ENCODE measurements at regions not wholly inside any gene's neighbourhood (a gene's known extent, or its start where the extent isn't known, plus 50 kb on each side); places are given as distances from the start of the nearest gene placed in this dataset.

GRCh38 chr9:105187781-105188180, 56.7 kb upstream of the SLC44A1 start:
- Histone ChIP-seq H3K9me3 (ENCODE audit: control insufficient read depth, insufficient read depth, low read depth, low read length) (no peaks in the 10 kb centered on the region), H3K4me1 (ENCODE audit: control insufficient read depth, insufficient read depth, low read length) (no peaks in the 10 kb centered on the region), H3K4me3 (ENCODE audit: low read depth, low read length) (no peak overlapping the region), H3K36me3 (ENCODE audit: control insufficient read depth in 2 of 2, insufficient read depth in 1 of 2, low read length in 2 of 2) (no peaks in the 10 kb centered on the region), H3K27ac (ENCODE audit: extremely low read depth, low read depth, low read length) (no peak overlapping the region)
- no peak for TF ChIP-seq ZXDB (tag by site-specific recombination; IDR thresholded peaks at IDR 0.05)
- TF ChIP-seq ZNF138 (tag by site-specific recombination; IDR thresholded peaks at IDR 0.05; ENCODE audit: borderline replicate concordance): no peak
- TF ChIP-seq SP2 (tag by site-specific recombination; IDR thresholded peaks at IDR 0.05): no peak
- no peak for TF ChIP-seq GLI4 (tag by site-specific recombination; IDR thresholded peaks at IDR 0.05)
- TF ChIP-seq ZNF558 (tag by site-specific recombination; IDR thresholded peaks at IDR 0.05): no peak
- TF ChIP-seq GLIS2 (tag by site-specific recombination; IDR thresholded peaks at IDR 0.05): no peak
- no peak for TF ChIP-seq ZNF211 (tag by site-specific recombination; IDR thresholded peaks at IDR 0.05; ENCODE audit: low read depth)
- no peak for TF ChIP-seq ZNF704 (tag by site-specific recombination; IDR thresholded peaks at IDR 0.05)
- TF ChIP-seq ZBTB1 (tag by site-specific recombination; IDR thresholded peaks at IDR 0.05): no peak
- TF ChIP-seq ZNF580 (tag by site-specific recombination; IDR thresholded peaks at IDR 0.05): no peak
- no peak for TF ChIP-seq ZNF501 (tag by site-specific recombination; IDR thresholded peaks at IDR 0.05)
- TF ChIP-seq ZNF37A (tag by site-specific recombination; IDR thresholded peaks at IDR 0.05): no peak
- TF ChIP-seq ZSCAN16 (tag by site-specific recombination; IDR thresholded peaks at IDR 0.05): no peak
- no peak for TF ChIP-seq ZBTB17 (tag by site-specific recombination; IDR thresholded peaks at IDR 0.05)
- no peak for TF ChIP-seq CTCF (tag by site-specific recombination; IDR thresholded peaks at IDR 0.05)
- TF ChIP-seq GLIS1 (tag by site-specific recombination; IDR thresholded peaks at IDR 0.05): no peak
- TF ChIP-seq ZNF707 (tag by site-specific recombination; IDR thresholded peaks at IDR 0.05): no peak
- TF ChIP-seq ZNF184 (tag by site-specific recombination; IDR thresholded peaks at IDR 0.05): no peak
- TF ChIP-seq ZNF639 (tag by site-specific recombination; IDR thresholded peaks at IDR 0.05): no peak
- TF ChIP-seq ZNF76 (tag by site-specific recombination; IDR thresholded peaks at IDR 0.05; ENCODE audit: borderline replicate concordance, low read depth): no peak
- ChIA-PET CTCF (interaction anchor here (0.7 kb wide), 1 partner anchor 21 kb away, joined by 3 read pairs; no protein-coding TSS in a partner anchor), POLR2A (no interaction called here)

- no peaks in the 10 kb centered on the region for H3K9me3 ChIP-seq (ENCODE audit: control insufficient read depth, insufficient read depth, low read depth, low read length)
- no peak overlapping the region for H3K4me3 ChIP-seq (ENCODE audit: low read depth, low read length)
- POLR2A ChIA-PET: interaction anchor here (0.6 kb wide), 1 partner anchor 12 kb away, joined by 7 read pairs; no protein-coding TSS in a partner anchor
- CTCF ChIA-PET: no interaction called here
- H3K4me1 ChIP-seq (ENCODE audit: control insufficient read depth, insufficient read depth, low read length): no peaks in the 10 kb centered on the region; the same call in 1 of the 2 replicates
- no peaks in the 10 kb centered on the region for H3K36me3 ChIP-seq (ENCODE audit: control insufficient read depth in 2 of 2, insufficient read depth in 1 of 2, low read length in 2 of 2)
- H3K27ac ChIP-seq (ENCODE audit: extremely low read depth, low read depth, low read length): no peak overlapping the region
- TF ChIP-seq ZNF26 (tag by site-specific recombination; IDR thresholded peaks at IDR 0.05) (no peak), ZNF776 (tag by site-specific recombination; IDR thresholded peaks at IDR 0.05; ENCODE audit: borderline replicate concordance) (no peak), KLF8 (tag by site-specific recombination; IDR thresholded peaks at IDR 0.05) (no peak), ATF2 (tag by site-specific recombination; IDR thresholded peaks at IDR 0.05; ENCODE audit: low read depth) (no peak), ZNF76 (tag by site-specific recombination; IDR thresholded peaks at IDR 0.05; ENCODE audit: borderline replicate concordance, low read depth) (no peak), ZNF670 (tag by site-specific recombination; IDR thresholded peaks at IDR 0.05; ENCODE audit: low read depth) (no peak), MZF1 (tag by site-specific recombination; IDR thresholded peaks at IDR 0.05; ENCODE audit: borderline replicate concordance) (no peak), ZFP37 (tag by site-specific recombination; IDR thresholded peaks at IDR 0.05) (no peak), MEIS1 (CRISPR knock-in tag; IDR thresholded peaks at IDR 0.05; ENCODE audit: borderline replicate concordance) (no peak), ZNF639 (tag by site-specific recombination; IDR thresholded peaks at IDR 0.05) (no peak)
Observed at GRCh38 chr9:105188746-105189145, 55.7 kb upstream of the SLC44A1 start.
